ENCODE measurements at regions not wholly inside any gene's neighbourhood (a gene's known extent, or its start where the extent isn't known, plus 50 kb on each side); places are given as distances from the start of the nearest gene placed in this dataset.

DNA sequence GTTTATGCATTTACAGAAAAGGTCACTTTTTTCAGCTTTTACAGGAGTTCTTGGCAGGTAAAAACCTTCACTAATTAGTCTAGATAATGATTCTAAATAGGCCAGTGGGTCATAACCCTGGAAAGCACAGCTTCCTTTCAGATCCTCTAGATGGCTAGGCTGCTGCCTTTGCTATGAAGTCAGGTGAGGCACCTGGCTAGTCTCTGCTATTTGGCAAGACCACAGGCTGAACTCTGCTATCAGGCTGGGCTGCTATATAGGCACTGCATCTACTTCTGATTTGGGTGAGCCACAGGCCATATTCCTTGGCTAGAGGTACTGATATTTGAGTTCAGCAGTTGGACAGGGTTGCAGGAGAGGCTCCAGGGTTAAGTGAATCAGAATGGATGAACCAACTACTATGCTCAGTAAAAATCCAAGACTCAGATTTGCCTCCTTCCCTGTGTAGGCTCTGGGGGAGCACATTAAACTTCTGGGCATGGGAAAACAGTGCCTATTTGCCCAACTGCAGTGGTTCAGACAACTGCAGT, 665.7 kb upstream of the TBL1XR1 start:
- TF ChIP-seq POLR2AphosphoS5 (IDR thresholded peaks at IDR 0.05) (no peak), CTCF (IDR thresholded peaks at IDR 0.05 in 8 of 11, conservative IDR thresholded peaks at IDR 0.05 in 3 of 11) (no peak), POLR2A (IDR thresholded peaks at IDR 0.05) (no peak)

Data from spleen (tissue), 7 donors.